HG03354 (cell line): ENCODE measurements at regions not wholly inside any gene's neighbourhood (a gene's known extent, or its start where the extent isn't known, plus 50 kb on each side); places are given as distances from the start of the nearest gene placed in this dataset.

Source experiments
- ATAC-seq: cut with Tn5 transposase; IDR thresholded peaks from one replicate; pipeline ENCODE4 v1.9.1; 2021; ENCODE audit warnings: mild to moderate bottlenecking; ENCODE audit not compliant: unreplicated experiment, poor library complexity, severe bottlenecking

DNA sequence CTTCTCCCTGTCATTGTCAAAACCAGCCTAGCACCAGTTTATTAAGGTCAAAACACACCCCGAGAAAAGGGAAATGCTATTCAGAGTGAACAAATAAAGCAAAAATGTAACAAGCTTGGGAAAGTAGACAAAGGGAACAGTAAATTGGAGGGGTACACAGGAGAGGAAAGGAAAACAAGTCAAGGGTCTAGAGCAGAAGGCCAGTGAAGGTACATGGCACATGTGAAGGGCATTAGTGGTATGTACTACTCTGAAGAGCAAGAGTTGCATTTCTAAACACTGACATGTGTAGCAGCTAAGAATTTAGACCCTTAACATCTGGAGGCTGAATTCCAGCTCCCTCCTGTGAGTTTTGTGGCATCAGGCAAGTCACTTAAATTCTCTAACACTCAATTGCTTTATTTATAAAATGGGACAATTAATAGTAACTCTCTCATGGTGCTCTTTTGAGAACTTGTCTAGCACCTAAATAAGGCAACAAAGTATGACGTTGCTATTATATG is 244.3 kb upstream of the ADAMTS9 start:
- no peak for ATAC-seq

DNA sequence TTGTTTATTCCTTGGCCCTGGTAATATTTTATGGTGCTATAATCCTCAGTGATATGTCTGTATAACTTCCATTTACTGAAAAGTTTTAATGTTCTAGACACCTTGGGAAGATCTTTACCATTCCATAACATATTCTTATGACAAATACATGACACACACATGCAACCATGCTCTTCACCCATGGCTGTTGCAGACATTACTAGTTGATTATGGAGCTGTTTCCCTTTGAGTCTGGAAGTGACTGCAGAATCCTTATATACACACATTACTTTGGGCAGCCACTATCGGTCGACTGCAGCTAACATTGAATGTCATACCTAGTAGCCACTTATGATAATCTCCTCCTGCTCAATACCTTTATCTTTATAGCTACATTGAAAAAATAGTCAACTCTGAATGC is 243.1 kb upstream of the ADAMTS9 start:
- ATAC-seq, result no peak

DNA sequence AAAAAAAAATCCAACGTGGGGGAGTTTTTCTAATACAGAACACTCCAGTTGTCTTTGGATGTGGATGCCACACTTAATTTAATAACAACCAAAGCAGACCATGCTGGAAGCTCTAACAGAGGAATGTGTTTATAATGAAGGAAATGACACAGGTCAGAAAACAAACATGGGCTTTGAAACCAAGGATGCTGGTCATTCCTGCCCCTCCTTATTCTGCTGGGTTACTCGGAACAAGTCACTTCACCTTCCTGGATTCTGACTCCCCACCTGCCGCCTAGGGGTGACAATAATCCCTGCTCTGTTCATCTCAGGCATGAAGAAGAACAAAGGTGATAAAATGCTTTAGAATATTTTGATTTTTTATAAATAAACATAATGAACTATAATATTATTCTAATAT is 240.9 kb upstream of the ADAMTS9 start:
- no peak for ATAC-seq

DNA sequence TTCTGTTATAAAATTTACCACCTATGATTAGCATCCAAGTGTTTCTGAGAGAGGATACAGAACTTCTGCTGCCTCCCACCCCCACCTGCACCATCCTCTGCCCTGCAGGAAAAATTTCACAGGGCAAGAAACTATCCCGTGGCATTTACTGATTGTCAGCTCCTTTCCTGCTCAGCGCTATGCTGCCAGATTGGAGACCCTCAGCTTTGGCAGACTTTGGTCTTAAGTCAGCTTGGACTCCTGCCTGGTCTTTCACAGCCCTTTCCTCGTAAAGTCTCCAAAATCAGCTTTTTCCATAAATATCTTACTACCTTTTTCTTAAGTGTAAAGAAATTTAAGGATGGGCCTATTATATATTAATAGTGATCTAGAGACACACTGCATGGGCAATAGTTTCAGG is 239.9 kb upstream of the ADAMTS9 start:
- ATAC-seq, result no peak

DNA sequence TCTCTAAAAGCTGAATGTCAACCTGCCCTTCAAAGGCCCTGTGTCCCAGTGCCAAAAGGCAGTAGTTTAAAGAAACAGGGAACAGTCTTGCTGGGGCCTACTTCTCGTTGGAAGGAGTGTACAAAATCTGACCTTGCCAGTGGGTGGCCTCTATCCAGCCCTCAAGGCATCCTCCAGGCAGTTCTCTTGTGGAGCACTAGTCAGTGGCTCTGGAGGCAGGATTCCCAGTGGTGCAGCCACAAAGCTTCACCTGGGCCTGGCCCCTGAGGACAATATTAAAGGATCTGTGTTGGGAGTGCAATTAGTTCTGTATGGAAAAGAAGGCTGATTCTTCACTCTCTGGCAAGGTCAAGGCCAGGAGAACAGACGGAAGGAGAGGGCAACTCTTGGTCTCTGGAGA is 237.8 kb upstream of the ADAMTS9 start:
- no peak for ATAC-seq

DNA sequence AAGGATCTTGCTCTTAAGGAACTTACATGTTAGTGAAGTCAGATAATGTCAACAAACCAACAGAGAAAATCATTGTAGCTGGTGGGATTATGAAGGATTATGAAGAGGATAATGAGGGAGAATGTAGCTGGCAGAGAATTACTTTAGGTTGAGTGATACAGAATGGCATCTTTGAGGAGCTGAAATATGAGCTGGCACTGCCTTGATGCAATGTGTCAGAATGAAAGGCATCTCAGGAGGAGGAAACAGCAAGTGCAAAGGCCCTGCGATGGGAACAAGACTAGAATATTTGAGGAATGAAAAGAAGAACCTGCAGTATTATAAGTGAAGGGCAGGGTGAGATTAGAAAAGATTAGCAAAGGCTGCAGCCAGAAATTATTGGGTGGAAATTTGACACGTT is 237.2 kb upstream of the ADAMTS9 start:
- ATAC-seq, result no peak

DNA sequence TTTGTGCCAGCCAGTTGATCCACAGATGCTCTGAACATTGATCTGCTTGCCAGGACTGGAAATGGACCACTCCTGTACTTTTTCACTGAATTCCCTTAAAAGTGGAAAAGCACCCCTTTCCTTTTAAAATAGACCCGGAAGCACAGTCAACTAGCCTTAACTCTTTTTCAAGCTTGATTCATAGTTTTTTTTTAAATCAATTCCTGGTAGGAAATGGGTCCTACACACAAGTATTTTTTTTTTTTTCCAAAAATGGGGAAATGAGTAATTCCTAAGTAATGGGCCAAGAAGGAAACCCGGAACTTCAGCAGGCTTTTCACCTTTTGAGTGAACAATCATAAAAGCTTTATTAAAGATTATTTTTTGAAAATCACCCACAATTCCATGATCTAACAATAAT is 234.4 kb upstream of the ADAMTS9 start:
- no peak for ATAC-seq

DNA sequence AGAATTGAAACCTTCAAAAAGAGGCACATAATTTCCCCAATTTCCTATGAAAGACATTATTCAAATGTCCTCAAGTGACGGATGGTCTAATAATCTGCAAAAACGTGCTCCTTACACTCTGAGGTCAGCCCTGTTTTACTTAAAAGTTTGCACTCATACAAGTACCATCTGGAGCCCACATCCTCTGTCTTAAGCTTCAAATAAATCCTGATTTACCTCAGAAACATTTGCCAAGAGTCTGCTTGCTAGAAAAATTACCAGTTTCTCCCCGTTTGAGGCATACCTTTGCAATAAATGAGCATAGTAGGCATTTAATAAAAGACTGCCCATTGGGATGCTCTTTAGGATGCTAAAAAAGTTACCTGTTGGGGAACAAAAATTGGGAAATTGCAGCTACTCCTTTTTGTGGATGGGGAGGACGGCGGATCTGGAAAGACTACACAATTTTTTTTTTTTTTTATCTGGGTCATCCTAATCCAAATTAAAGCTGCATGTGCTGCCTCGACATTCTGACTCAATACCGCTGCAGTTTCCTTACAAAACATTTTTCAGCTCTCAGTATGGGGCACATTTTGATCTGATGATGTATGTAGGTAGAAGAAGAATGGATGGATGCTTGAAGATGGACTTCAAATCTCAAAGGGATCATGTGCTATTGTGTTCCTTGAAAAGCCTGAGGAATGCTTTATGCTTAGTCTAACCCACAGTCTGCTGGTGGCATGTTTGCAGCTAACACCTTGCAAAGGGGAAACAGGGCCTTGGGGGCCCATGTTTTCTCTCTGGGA is 233.7 kb upstream of the ADAMTS9 start:
- no peak for ATAC-seq

DNA sequence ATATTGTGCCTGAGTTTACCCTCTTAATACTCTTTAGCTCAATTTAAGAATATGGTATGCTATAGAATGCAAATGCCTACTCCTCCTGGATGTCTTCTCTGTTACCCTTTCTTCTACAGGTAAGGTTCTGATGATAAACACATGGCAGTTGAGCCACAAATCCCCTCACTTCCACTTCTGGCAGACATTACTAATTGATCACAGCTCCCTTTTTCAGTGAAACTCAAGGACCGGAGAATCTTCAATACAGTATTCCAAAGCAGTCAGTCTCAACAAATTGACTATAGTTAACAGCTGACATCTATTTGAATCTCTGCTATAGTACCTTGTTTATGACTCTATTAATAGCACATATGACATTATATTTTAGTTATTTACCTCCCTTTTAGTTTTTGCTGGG is 232.1 kb upstream of the ADAMTS9 start:
- no peak for ATAC-seq

DNA sequence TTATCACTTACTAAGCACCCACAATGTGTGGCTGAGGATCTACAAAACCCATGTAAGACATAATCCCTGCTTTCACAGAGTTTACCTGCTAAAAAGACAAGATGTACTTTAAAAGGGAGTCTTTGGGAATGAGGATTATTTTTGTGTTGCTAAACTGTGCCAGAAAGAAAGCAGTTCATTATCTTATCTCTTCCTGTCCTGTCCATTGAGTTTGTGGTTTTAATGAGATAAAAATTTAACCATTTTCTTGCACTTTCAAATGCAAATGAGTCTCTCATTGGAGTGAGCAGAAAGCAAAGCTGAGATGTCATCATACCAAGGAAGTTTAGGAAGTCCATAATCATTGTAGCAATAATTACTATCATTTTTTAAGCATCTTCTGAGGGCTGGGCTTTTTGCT is 231.2 kb upstream of the ADAMTS9 start:
- no peak for ATAC-seq

DNA sequence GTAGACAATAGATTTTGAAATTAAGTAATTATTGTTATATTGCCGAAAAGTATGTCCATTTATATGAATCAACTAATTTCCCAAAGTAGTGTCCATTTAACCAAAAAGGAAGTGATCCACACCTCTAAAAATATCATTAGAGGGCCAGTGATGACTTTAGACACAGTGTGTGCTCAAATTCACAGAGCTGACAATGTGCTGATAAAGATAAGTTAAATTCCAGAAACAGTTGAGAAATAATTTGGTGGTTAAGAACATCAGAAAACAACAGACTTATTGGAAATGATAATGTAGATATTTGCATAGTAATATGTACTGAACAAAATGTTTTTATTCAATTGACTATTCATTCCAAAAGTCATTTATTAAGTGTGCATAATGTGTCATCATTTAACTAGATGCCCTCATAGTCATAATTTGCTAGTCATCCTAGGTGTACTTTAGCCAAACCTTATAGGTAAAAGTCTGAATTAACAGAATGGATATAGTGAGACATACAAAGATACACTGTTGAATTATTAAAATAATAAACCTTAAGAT is 230.2 kb upstream of the ADAMTS9 start:
- ATAC-seq, result no peak

DNA sequence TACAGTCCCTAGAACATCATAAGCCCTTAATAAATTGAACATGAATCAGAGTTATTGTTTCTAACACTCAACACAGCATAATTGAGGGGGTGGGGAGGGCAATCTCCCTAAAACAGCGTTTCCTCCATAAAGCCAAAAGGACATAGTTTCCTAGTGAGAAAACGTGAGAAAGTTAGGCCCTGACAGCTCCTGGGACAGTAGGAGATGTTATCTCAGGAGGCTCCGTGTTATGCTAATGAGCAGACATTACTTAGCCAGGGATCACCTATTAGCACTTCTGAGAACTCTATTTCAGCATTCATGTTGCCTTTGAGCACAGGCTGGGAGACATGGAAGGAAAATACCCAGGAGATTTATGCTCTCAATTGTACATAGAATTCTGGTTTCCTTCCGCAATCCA is 229.1 kb upstream of the ADAMTS9 start:
- ATAC-seq, result no peak

DNA sequence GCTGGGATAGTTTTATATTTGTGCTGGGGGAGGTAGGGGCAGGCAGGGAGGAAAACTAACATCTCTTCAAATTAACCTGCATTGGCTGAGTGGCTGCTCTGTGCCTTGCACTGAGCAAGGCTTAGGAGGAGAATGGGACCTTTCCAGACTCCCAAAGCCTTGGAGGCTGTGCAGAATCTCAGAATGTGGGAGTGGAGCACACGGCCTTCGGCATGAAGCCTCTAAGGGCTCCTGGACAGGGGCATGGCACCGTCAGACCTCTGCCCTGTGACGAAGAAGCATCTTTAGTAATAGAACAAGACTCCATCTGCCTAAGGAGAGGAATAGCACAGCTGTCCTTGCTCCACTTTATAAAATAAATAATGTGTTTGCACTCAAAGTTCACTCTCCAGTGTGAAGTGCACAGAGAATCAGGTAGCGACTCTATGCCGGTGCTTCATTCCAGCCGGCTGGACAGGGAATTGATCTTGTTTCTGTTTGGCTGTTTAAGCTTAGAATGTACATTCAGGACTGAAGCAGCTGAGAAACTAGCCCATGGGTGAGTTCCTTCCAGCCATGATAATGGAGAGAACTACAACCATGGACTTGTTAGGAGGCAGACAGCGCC is 228.5 kb upstream of the ADAMTS9 start:
- no peak for ATAC-seq

DNA sequence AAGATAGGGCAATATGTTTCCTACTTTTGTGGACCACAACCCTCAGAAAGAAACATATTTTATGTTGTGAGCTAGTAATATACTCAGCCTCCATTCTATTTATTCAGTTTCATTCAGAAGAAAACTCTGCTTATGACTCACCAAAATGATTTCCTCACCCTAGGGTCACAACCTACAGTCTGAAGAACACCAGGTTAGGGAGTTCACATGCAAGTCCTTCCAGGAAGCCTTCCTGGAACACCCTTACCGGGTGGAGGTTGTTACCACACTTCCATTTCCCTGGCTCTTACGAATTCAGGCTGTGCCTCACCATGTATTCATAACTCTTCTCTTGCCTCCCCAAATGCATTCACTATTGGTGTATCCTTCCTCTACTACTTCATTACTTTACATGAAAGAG is 228.0 kb upstream of the ADAMTS9 start:
- no peak for ATAC-seq

DNA sequence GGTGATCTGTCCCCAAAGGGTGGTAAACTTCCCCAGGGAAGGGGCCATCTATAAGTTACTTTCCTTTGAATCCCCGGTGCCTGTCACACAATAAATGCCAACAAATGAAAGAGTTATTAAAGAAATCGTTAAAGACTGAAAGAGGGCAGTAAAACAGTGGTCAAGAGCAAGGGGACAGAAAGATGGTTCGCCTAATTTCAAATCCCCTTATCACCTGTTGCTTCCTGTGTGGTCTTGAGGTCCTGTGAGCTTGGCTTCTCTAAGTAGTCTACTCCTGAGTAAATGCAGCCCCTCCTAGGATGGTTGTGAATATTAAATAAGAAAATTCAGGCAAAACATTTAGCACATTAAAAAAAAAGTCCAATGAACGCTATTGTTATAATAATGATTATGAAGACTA is 225.7 kb upstream of the ADAMTS9 start:
- ATAC-seq, result no peak

DNA sequence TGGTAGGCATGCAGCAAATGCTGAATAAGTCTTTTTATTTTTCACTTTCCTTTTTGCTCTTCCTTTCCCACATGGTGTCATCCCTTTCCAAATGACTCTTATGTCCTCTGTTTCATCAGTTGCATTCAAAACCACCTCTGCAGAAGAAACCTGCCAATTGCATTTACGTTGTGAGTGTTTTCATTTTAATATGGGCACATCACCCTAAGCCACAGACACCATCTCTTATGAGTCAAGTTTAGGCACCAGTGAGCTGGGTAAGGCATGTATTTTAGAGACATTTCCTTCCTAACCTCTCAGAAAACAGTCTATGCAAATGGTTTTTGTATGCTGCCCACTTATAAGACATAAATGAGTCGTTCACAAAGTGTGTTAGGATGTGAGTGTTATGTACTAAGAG is 223.3 kb upstream of the ADAMTS9 start:
- no peak for ATAC-seq

DNA sequence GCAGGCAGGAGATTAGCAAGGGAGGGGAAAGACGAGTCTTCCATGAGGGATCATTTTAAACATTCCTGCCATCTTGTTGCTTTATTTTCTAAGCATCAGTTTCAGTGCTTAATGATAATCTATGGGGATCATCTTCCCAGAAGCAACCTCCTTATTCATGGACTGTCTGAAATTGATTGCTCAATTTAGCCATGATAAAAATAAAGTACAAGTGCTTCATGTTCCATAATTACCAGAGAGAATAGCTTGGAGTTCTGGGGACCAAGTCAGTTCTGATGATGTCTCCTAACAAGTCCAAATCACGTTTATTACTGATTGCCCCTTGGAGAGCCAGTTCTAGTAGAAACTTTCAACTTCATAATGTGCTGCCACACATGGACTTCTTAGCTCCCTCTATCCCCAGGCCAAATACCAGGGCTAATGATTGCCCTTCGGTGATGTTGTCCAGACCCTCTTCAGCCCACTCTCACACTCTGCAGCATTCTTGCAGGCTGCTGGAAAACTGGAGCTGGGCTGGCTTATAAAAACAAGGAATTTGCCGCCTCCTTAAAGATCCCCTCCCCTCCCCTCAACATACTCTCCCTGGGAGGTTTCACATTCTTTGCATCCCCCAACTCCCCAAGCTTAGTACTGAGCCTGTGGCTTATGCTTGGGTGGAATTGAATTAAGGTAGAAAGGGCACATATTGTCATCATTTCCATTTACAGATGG is 222.1 kb upstream of the ADAMTS9 start:
- no peak for ATAC-seq

DNA sequence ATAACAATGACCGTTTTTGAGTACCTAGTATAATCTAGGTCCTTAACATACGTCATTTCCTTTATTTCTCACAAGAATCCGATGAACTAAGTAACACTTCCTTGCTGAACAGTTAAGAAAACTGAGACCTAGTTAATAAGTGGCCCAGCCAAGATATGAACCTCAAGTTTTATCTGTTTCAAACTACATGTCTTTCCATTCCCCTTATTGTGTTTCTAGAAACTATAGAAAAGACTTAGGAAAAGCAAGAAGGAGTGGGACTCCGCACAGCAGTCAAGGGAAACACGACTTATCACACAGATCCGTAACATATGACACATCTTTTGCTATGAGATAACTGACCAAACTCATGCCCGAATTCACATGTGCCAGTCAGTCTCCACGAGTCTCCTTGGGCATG is 221.2 kb upstream of the ADAMTS9 start:
- ATAC-seq, result no peak

DNA sequence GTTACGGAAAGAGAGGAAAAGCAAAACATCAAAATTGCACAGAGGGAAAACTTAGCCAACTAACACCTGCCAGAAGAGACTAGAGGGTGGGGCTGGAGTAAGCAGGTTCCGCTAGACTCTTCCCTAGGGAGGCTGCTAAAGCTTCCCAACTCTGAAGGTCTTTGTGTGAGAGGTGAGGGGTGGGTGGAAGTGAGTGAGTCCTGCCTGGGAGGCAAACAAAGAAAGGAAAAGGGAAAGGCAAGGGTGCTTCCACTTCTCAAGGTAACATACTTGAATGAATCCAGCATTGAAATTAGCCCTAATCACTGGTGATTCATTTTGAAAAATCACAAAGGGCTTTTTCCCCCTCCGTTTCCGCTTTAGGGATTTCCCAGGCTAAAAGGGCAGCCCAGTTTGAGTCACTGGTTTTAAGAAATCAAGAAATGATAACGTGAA is 220.5 kb upstream of the ADAMTS9 start:
- no peak for ATAC-seq

DNA sequence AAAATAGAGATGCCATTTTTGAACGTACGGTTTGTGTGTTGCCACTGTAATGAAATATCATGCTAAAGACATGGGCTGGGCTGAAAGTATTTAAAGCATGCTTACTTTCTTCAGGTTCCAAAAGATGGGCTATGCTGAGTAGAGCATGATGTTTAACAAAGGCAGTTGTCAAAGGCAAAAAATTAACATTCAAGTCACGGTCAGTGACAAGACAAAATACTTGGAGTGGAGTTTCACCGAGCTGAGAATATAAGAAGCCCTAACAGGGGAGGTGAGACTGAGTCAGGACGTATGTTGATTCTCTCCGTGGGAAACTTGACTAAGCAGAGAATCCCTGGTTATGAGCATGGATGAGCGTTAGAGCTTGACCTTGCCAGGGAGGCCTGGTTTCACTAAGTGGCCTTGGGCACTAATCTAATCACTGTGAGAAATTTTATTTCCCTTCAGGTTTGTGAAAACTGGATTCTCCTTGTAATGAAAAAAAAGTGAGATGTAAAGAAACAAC is 218.2 kb upstream of the ADAMTS9 start:
- ATAC-seq, result no peak
